GF-D8 (cell line): ENCODE measurements at regions not wholly inside any gene's neighbourhood (a gene's known extent, or its start where the extent isn't known, plus 50 kb on each side); places are given as distances from the start of the nearest gene placed in this dataset.

Experiments used
- DNase-seq: peaks from one replicate; lab custom pipeline; 2025; lab: John Stamatoyannopoulos, UW

- DNase-seq, result no peak
Measured at GRCh38 chr1:221632072-221632471, 109.8 kb downstream of the DUSP10 start.

GRCh38 chr1:221633841-221634409 lies 108.0 kb downstream of the DUSP10 start:
- no peak for DNase-seq

- DNase-seq, result no peak
Measured at GRCh38 chr1:221634606-221635005, 107.3 kb downstream of the DUSP10 start.

- no peak for DNase-seq
Measured at GRCh38 chr1:221635305-221635704, 106.6 kb downstream of the DUSP10 start.

GRCh38 chr1:221636096-221636495 lies 105.8 kb downstream of the DUSP10 start:
- no peak for DNase-seq

GRCh38 chr1:221636967-221637366 lies 104.9 kb downstream of the DUSP10 start:
- DNase-seq, result no peak

- no peak for DNase-seq
Measured at GRCh38 chr1:221637641-221638041, 104.2 kb downstream of the DUSP10 start.

GRCh38 chr1:221638595-221638994 lies 103.3 kb downstream of the DUSP10 start:
- DNase-seq, result no peak

- DNase-seq, result no peak
Measured at GRCh38 chr1:221641811-221642210, 100.1 kb downstream of the DUSP10 start.

- DNase-seq, result no peak
Measured at GRCh38 chr1:221643404-221644144, 98.3 kb downstream of the DUSP10 start.

- no peak for DNase-seq
Measured at GRCh38 chr1:221644145-221644448, 97.8 kb downstream of the DUSP10 start.

GRCh38 chr1:221644663-221645258 lies 97.1 kb downstream of the DUSP10 start:
- no peak for DNase-seq

- DNase-seq, result no peak
Measured at GRCh38 chr1:221648201-221648600, 93.7 kb downstream of the DUSP10 start.
